T-cell (primary cell): ENCODE measurements at regions not wholly inside any gene's neighbourhood (a gene's known extent, or its start where the extent isn't known, plus 50 kb on each side); places are given as distances from the start of the nearest gene placed in this dataset.

Experiments
- ATAC-seq, 4 experiments: fragments of 200-7000 bp in 3 of 4; fragments of 150-1000 bp in 1 of 4; cut with Tn5 transposase; replicated peaks in 1 of 4; 1 replicate in 3 of 4; 2 replicates in 1 of 4; pipeline ENCODE4 v1.10.0; 2021; ENCODE audit warnings: moderate library complexity in 3 of 4, mild to moderate bottlenecking in 2 of 4, moderate number of reproducible peaks in 1 of 4
- CTCF ChIA-PET, 2 donors: fragments of 300-600 bp; sonication (Branson Sonifier 250); formaldehyde crosslinking; loops; one replicate each; lab custom pipeline; 2022; ENCODE audit warnings: antibody characterized with exemption in 2 of 2; lab: Charles Lee
- POLR2A ChIA-PET, 2 donors: fragments of 300-600 bp; sonication (Branson Sonifier 250); formaldehyde crosslinking; loops; one replicate each; lab custom pipeline; 2022; ENCODE audit warnings: antibody characterized with exemption in 2 of 2; lab: Charles Lee
- DNase-seq, 35 experiments: peaks; one replicate each; pipeline versions ENCODE4 v3.0.0 to v3.0.0-alpha.2; 2013 to 2023
- H3K27ac ChIP-seq: one replicate; pipeline ENCODE4 v1.5.1; 2013; ENCODE audit warnings: low read length
- H3K27me3 ChIP-seq, 2 experiments: replicated peaks in 1 of 2; 1 replicate in 1 of 2; 2 replicates in 1 of 2; pipeline versions ENCODE4 v1.6.1 to v1.7.0; 2013; ENCODE audit warnings: low read length in 1 of 2, mixed read lengths in 1 of 2; ENCODE audit not compliant: control insufficient read depth in 2 of 2, insufficient read depth in 2 of 2; ENCODE audit errors: extremely low read depth in 1 of 2
- H3K36me3 ChIP-seq, 2 donors: 1 replicate in 1 of 2; 2 replicates in 1 of 2; pipeline versions ENCODE4 v1.6.1 to v1.7.0; 2013; ENCODE audit warnings: low read length in 1 of 2; ENCODE audit not compliant: control insufficient read depth in 2 of 2, insufficient read depth in 1 of 2; ENCODE audit errors: extremely low read depth in 1 of 2
- H3K4me1 ChIP-seq, 2 experiments: 1 replicate in 1 of 2; 2 replicates in 1 of 2; pipeline versions ENCODE4 v1.6.1 to v1.7.0; 2013; ENCODE audit warnings: low read length in 2 of 2, mixed read lengths in 1 of 2; ENCODE audit not compliant: insufficient read depth in 2 of 2, control insufficient read depth in 1 of 2; ENCODE audit errors: extremely low read depth in 1 of 2
- H3K4me3 ChIP-seq, 2 donors: 1 replicate in 1 of 2; 2 replicates in 1 of 2; pipeline versions ENCODE4 v1.5.1 to v1.7.0; 2013; ENCODE audit warnings: mild to moderate bottlenecking in 2 of 2, low read length in 1 of 2, moderate library complexity in 1 of 2; ENCODE audit not compliant: control insufficient read depth in 1 of 2; ENCODE audit errors: extremely low read depth in 1 of 2
- H3K9me3 ChIP-seq: 2 replicates; pipeline ENCODE4 v1.7.0; 2013
- H3K27ac Mint-ChIP-seq, 2 donors: one replicate each; pipeline ENCODE4 v1.8.0; 2020 to 2021; ENCODE audit warnings: mild to moderate bottlenecking in 2 of 2, mixed read lengths in 2 of 2
- H3K27me3 Mint-ChIP-seq, 2 donors: one replicate each; pipeline ENCODE4 v1.8.0; 2021 to 2022; ENCODE audit warnings: mixed read lengths in 2 of 2
- H3K36me3 Mint-ChIP-seq: one replicate; pipeline ENCODE4 v1.8.0; 2021; ENCODE audit warnings: mixed read lengths
- H3K4me1 Mint-ChIP-seq, 3 donors: one replicate each; pipeline ENCODE4 v1.8.0; 2020 to 2022; ENCODE audit warnings: mixed read lengths in 3 of 3, mild to moderate bottlenecking in 1 of 3
- H3K4me3 Mint-ChIP-seq, 3 donors: one replicate each; pipeline ENCODE4 v1.8.0; 2020 to 2022; ENCODE audit warnings: mild to moderate bottlenecking in 3 of 3, mixed read lengths in 3 of 3, moderate library complexity in 3 of 3
- H3K9me3 Mint-ChIP-seq, 3 donors: one replicate each; pipeline ENCODE4 v1.8.0; 2020 to 2022; ENCODE audit warnings: mixed read lengths in 3 of 3
- WGBS: methylation state at CpG from one replicate; pipeline ENCODE4 v1.1.5; 2013; ENCODE audit warnings: missing lambda C conversion rate; ENCODE audit not compliant: insufficient coverage; 5-methylcytosine and 5-hydroxymethylcytosine counted together

GRCh38 chr1:239800861-239801260, 290.8 kb upstream of the FMN2 start:
- no peak overlapping the region for H3K27ac Mint-ChIP-seq
- no peaks in the 10 kb centered on the region for H3K36me3 Mint-ChIP-seq
- no peak overlapping the region for H3K4me3 Mint-ChIP-seq
- H3K4me1 Mint-ChIP-seq = peaks cover 6 to 10% (median 6%) of the 10 kb centered on the region in 3 donors
- ChIA-PET POLR2A (no interaction called here), CTCF (interaction anchor here in 1 of 2 donors (1.2 to 1.6 kb wide), 2 partner anchors 392 to 395 kb away, joined by 3 to 6 read pairs; no protein-coding TSS in a partner anchor)
- no CpG with 5 or more reads among the region's 3 CpGs for WGBS
- peaks cover 1 to 5% of the 10 kb centered on the region in 2 donors for H3K27me3 Mint-ChIP-seq
- no peak for DNase-seq
- ATAC-seq = no peak
- Histone ChIP-seq H3K4me3 (no peak overlapping the region), H3K36me3 (no peaks in the 10 kb centered on the region), H3K27me3 (no peaks in the 10 kb centered on the region), H3K27ac (no peak overlapping the region), H3K4me1 (no peaks in the 10 kb centered on the region), H3K9me3 (no peaks in the 10 kb centered on the region)
- H3K9me3 Mint-ChIP-seq = no peaks in the 10 kb centered on the region

GRCh38 chr1:239802275-239802674, 289.4 kb upstream of the FMN2 start:
- peaks cover 1 to 5% of the 10 kb centered on the region in 2 donors for H3K27me3 Mint-ChIP-seq
- POLR2A ChIA-PET = interaction anchor here (0.6 kb wide), 3 partner anchors 8 to 215 kb away, joined by 3 to 4 read pairs (median 3); no protein-coding TSS in a partner anchor
- Histone ChIP-seq H3K4me3 (no peak overlapping the region), H3K36me3 (no peaks in the 10 kb centered on the region), H3K27ac (no peak overlapping the region), H3K4me1 (no peaks in the 10 kb centered on the region), H3K9me3 (no peaks in the 10 kb centered on the region), H3K27me3 (no peaks in the 10 kb centered on the region)
- H3K4me3 Mint-ChIP-seq = no peak overlapping the region
- H3K36me3 Mint-ChIP-seq = no peaks in the 10 kb centered on the region
- CTCF ChIA-PET = interaction anchor here (0.5 to 1.6 kb wide), 9 partner anchors 16 to 645 kb away, joined by 3 to 11 read pairs (median 4); no protein-coding TSS in a partner anchor
- DNase-seq (peak in 8 of 35 experiments; percentile 5 to 45 (median 14)), ATAC-seq (peak in 2 of 4 experiments; percentile 56 to 69)
- 60% methylated on average over 1 of the region's 3 CpGs for WGBS
- H3K9me3 Mint-ChIP-seq = no peaks in the 10 kb centered on the region
- no peak overlapping the region for H3K27ac Mint-ChIP-seq
- H3K4me1 Mint-ChIP-seq = peaks cover 6 to 13% (median 7%) of the 10 kb centered on the region in 3 donors

GRCh38 chr1:239803781-239804180, 287.9 kb upstream of the FMN2 start:
- Histone ChIP-seq H3K36me3 (no peaks in the 10 kb centered on the region), H3K9me3 (no peaks in the 10 kb centered on the region), H3K27me3 (no peaks in the 10 kb centered on the region), H3K4me1 (no peaks in the 10 kb centered on the region), H3K27ac (no peak overlapping the region), H3K4me3 (no peak overlapping the region)
- no peak for DNase-seq
- Mint-ChIP-seq H3K4me3 (no peak overlapping the region), H3K27me3 (peaks cover 1 to 5% of the 10 kb centered on the region in 2 donors), H3K36me3 (no peaks in the 10 kb centered on the region), H3K4me1 (peaks cover 6 to 13% (median 7%) of the 10 kb centered on the region in 3 donors), H3K9me3 (no peaks in the 10 kb centered on the region), H3K27ac (no peak overlapping the region)
- WGBS = no CpG with 5 or more reads among the region's 6 CpGs
- no peak for ATAC-seq
- POLR2A ChIA-PET = no interaction called here
- CTCF ChIA-PET = no interaction called here

GRCh38 chr1:239804266-239804665, 287.4 kb upstream of the FMN2 start:
- H3K9me3 ChIP-seq = no peaks in the 10 kb centered on the region
- peaks cover 1 to 5% of the 10 kb centered on the region in 2 donors for H3K27me3 Mint-ChIP-seq
- ChIA-PET CTCF (no interaction called here), POLR2A (no interaction called here)
- ATAC-seq = no peak
- DNase-seq = no peak
- H3K4me1 ChIP-seq = no peaks in the 10 kb centered on the region
- no peak overlapping the region for H3K4me3 ChIP-seq
- peaks cover 6 to 13% (median 7%) of the 10 kb centered on the region in 3 donors for H3K4me1 Mint-ChIP-seq
- 80% methylated on average over 1 of the region's 4 CpGs for WGBS
- H3K27me3 ChIP-seq = no peaks in the 10 kb centered on the region
- H3K36me3 Mint-ChIP-seq = no peaks in the 10 kb centered on the region
- no peaks in the 10 kb centered on the region for H3K9me3 Mint-ChIP-seq
- no peak overlapping the region for H3K27ac Mint-ChIP-seq
- no peaks in the 10 kb centered on the region for H3K36me3 ChIP-seq
- no peak overlapping the region for H3K4me3 Mint-ChIP-seq
- H3K27ac ChIP-seq = no peak overlapping the region

GRCh38 chr1:239805042-239805441, 286.6 kb upstream of the FMN2 start:
- no peak overlapping the region for H3K27ac Mint-ChIP-seq
- Histone ChIP-seq H3K9me3 (no peaks in the 10 kb centered on the region), H3K36me3 (no peaks in the 10 kb centered on the region), H3K27me3 (no peaks in the 10 kb centered on the region), H3K27ac (no peak overlapping the region), H3K4me3 (no peak overlapping the region), H3K4me1 (peaks cover 0 to 1% of the 10 kb centered on the region in 2 experiments)
- POLR2A ChIA-PET = interaction anchor here (0.5 to 0.6 kb wide), 2 partner anchors 32 to 82 kb away, joined by 3 read pairs; no protein-coding TSS in a partner anchor
- H3K27me3 Mint-ChIP-seq = peaks cover 1 to 5% of the 10 kb centered on the region in 2 donors
- CTCF ChIA-PET = interaction anchor here in 1 of 2 donors (0.8 kb wide), 1 partner anchor 14 kb away, joined by 3 read pairs; no protein-coding TSS in a partner anchor
- peaks cover 9 to 13% (median 11%) of the 10 kb centered on the region in 3 donors for H3K4me1 Mint-ChIP-seq
- no peak overlapping the region for H3K4me3 Mint-ChIP-seq
- ATAC-seq (no peak), DNase-seq (no peak)
- H3K36me3 Mint-ChIP-seq = no peaks in the 10 kb centered on the region
- no CpG with 5 or more reads among the region's 4 CpGs for WGBS
- H3K9me3 Mint-ChIP-seq = no peaks in the 10 kb centered on the region

GRCh38 chr1:239805851-239806772, 285.6 kb upstream of the FMN2 start:
- ChIA-PET CTCF (interaction anchor here (0.8 to 1.2 kb wide), 3 partner anchors 13 to 400 kb away, joined by 3 read pairs; no protein-coding TSS in a partner anchor), POLR2A (no interaction called here)
- WGBS = 64% methylated on average over 4 of the region's 10 CpGs

More at GRCh38 chr1:239805851-239806772, 285.6 kb upstream of the FMN2 start:
- Histone ChIP-seq H3K9me3 (no peaks in the 10 kb centered on the region), H3K4me1 (peaks cover 0 to 5% of the 10 kb centered on the region in 2 experiments), H3K27ac (no peak overlapping the region), H3K4me3 (no peak overlapping the region), H3K27me3 (no peaks in the 10 kb centered on the region), H3K36me3 (no peaks in the 10 kb centered on the region)
- H3K9me3 Mint-ChIP-seq = no peaks in the 10 kb centered on the region
- H3K36me3 Mint-ChIP-seq = no peaks in the 10 kb centered on the region
- DNase-seq = no peak
- H3K27ac Mint-ChIP-seq = no peak overlapping the region
- H3K4me3 Mint-ChIP-seq = peak overlapping the region in 1 of 3 donors; percentile 16
- no peak for ATAC-seq
- peaks cover 1 to 5% of the 10 kb centered on the region in 2 donors for H3K27me3 Mint-ChIP-seq
- H3K4me1 Mint-ChIP-seq = peaks cover 18 to 20% (median 19%) of the 10 kb centered on the region in 3 donors
